Activated CD4-positive, alpha-beta T cell treated with anti-CD3 and anti-CD28 coated beads, Interleukin-2, amount 10 ng/mL, durations not matched to agents 24 days and 14 days (primary cell): ENCODE measurements at regions not wholly inside any gene's neighbourhood (a gene's known extent, or its start where the extent isn't known, plus 50 kb on each side); places are given as distances from the start of the nearest gene placed in this dataset.

ENCODE experiments used
- DNase-seq: peaks from one replicate; pipeline ENCODE4 v3.0.0; 2022
- H3K27ac Mint-ChIP-seq: one replicate; pipeline ENCODE4 v1.8.0; 2022; ENCODE audit warnings: mild to moderate bottlenecking, mixed read lengths
- H3K27me3 Mint-ChIP-seq: one replicate; pipeline ENCODE4 v1.8.0; 2022; ENCODE audit warnings: mixed read lengths
- H3K36me3 Mint-ChIP-seq: one replicate; pipeline ENCODE4 v1.8.0; 2022; ENCODE audit warnings: low read depth, mild to moderate bottlenecking, mixed read lengths
- H3K4me1 Mint-ChIP-seq: one replicate; pipeline ENCODE4 v1.8.0; 2021; ENCODE audit warnings: mixed read lengths
- H3K4me3 Mint-ChIP-seq: one replicate; pipeline ENCODE4 v1.8.0; 2022; ENCODE audit warnings: mild to moderate bottlenecking, moderate library complexity, mixed read lengths
- H3K9me3 Mint-ChIP-seq: one replicate; pipeline ENCODE4 v1.8.0; 2021; ENCODE audit warnings: mixed read lengths
- intact Hi-C: fragments of 100-400 bp; cut with micrococcal nuclease; formaldehyde crosslinking; loops from one replicate; pipeline ENCODE4 v1.15.1; 2023

GRCh38 chr4:45370408-45370807, 644.1 kb upstream of the GNPDA2 start:
- intact Hi-C loops, result no loop called here
- no peak for DNase-seq
- H3K9me3 Mint-ChIP-seq, result no peaks in the 10 kb centered on the region
- no peaks in the 10 kb centered on the region for H3K27me3 Mint-ChIP-seq
- no peak overlapping the region for H3K4me3 Mint-ChIP-seq
- H3K27ac Mint-ChIP-seq, result no peak overlapping the region
- H3K36me3 Mint-ChIP-seq, result no peaks in the 10 kb centered on the region
- H3K4me1 Mint-ChIP-seq, result no peaks in the 10 kb centered on the region

- H3K9me3 Mint-ChIP-seq, result no peaks in the 10 kb centered on the region
- H3K4me3 Mint-ChIP-seq, result no peak overlapping the region
- no peak overlapping the region for H3K27ac Mint-ChIP-seq
- intact Hi-C loops, result no loop called here
- DNase-seq, result no peak
- H3K4me1 Mint-ChIP-seq, result no peaks in the 10 kb centered on the region
- H3K27me3 Mint-ChIP-seq, result no peaks in the 10 kb centered on the region
- no peaks in the 10 kb centered on the region for H3K36me3 Mint-ChIP-seq
Measured at GRCh38 chr4:45368832-45369231, 642.5 kb upstream of the GNPDA2 start.

GRCh38 chr4:45363931-45364330, 637.6 kb upstream of the GNPDA2 start:
- no peak overlapping the region for H3K27ac Mint-ChIP-seq
- intact Hi-C loops, result no loop called here
- H3K27me3 Mint-ChIP-seq, result no peaks in the 10 kb centered on the region
- no peaks in the 10 kb centered on the region for H3K9me3 Mint-ChIP-seq
- no peaks in the 10 kb centered on the region for H3K36me3 Mint-ChIP-seq
- DNase-seq, result no peak
- H3K4me1 Mint-ChIP-seq, result no peaks in the 10 kb centered on the region
- H3K4me3 Mint-ChIP-seq, result no peak overlapping the region

GRCh38 chr4:45358573-45359506, 632.5 kb upstream of the GNPDA2 start:
- intact Hi-C loops, result no loop called here
- no peak overlapping the region for H3K4me3 Mint-ChIP-seq
- H3K36me3 Mint-ChIP-seq, result no peaks in the 10 kb centered on the region
- H3K4me1 Mint-ChIP-seq, result no peaks in the 10 kb centered on the region
- H3K27me3 Mint-ChIP-seq, result no peaks in the 10 kb centered on the region
- DNase-seq, result no peak
- H3K27ac Mint-ChIP-seq, result no peak overlapping the region
- no peaks in the 10 kb centered on the region for H3K9me3 Mint-ChIP-seq

- no peaks in the 10 kb centered on the region for H3K27me3 Mint-ChIP-seq
- DNase-seq, result no peak
- H3K36me3 Mint-ChIP-seq, result no peaks in the 10 kb centered on the region
- no peak overlapping the region for H3K4me3 Mint-ChIP-seq
- intact Hi-C loops, result no loop called here
- H3K27ac Mint-ChIP-seq, result no peak overlapping the region
- H3K9me3 Mint-ChIP-seq, result no peaks in the 10 kb centered on the region
- H3K4me1 Mint-ChIP-seq, result peaks cover 2% of the 10 kb centered on the region
Measured at GRCh38 chr4:45353161-45353560, 626.8 kb upstream of the GNPDA2 start.

GRCh38 chr4:45350438-45350837, 624.1 kb upstream of the GNPDA2 start:
- no peaks in the 10 kb centered on the region for H3K36me3 Mint-ChIP-seq
- peaks cover 2% of the 10 kb centered on the region for H3K4me1 Mint-ChIP-seq
- intact Hi-C loops, result no loop called here
- H3K27ac Mint-ChIP-seq, result no peak overlapping the region
- H3K27me3 Mint-ChIP-seq, result no peaks in the 10 kb centered on the region
- no peak for DNase-seq
- no peaks in the 10 kb centered on the region for H3K9me3 Mint-ChIP-seq
- no peak overlapping the region for H3K4me3 Mint-ChIP-seq

GRCh38 chr4:45349859-45350258, 623.5 kb upstream of the GNPDA2 start:
- no peak for DNase-seq
- no peaks in the 10 kb centered on the region for H3K36me3 Mint-ChIP-seq
- intact Hi-C loops, result no loop called here
- peaks cover 2% of the 10 kb centered on the region for H3K4me1 Mint-ChIP-seq
- H3K9me3 Mint-ChIP-seq, result no peaks in the 10 kb centered on the region
- no peaks in the 10 kb centered on the region for H3K27me3 Mint-ChIP-seq
- H3K4me3 Mint-ChIP-seq, result no peak overlapping the region
- no peak overlapping the region for H3K27ac Mint-ChIP-seq

- no peaks in the 10 kb centered on the region for H3K9me3 Mint-ChIP-seq
- no peak overlapping the region for H3K27ac Mint-ChIP-seq
- no peak for DNase-seq
- intact Hi-C loops, result no loop called here
- H3K4me3 Mint-ChIP-seq, result no peak overlapping the region
- H3K4me1 Mint-ChIP-seq, result peaks cover 2% of the 10 kb centered on the region
- no peaks in the 10 kb centered on the region for H3K36me3 Mint-ChIP-seq
- no peaks in the 10 kb centered on the region for H3K27me3 Mint-ChIP-seq
Measured at GRCh38 chr4:45346816-45347435, 620.6 kb upstream of the GNPDA2 start.

- Mint-ChIP-seq H3K36me3 (no peaks in the 10 kb centered on the region), H3K27me3 (no peaks in the 10 kb centered on the region), H3K4me1 (peaks cover 2% of the 10 kb centered on the region), H3K27ac (no peak overlapping the region), H3K9me3 (no peaks in the 10 kb centered on the region), H3K4me3 (no peak overlapping the region)
- intact Hi-C loops, result no loop called here
- DNase-seq, result no peak
Measured at GRCh38 chr4:45345558-45345957, 619.2 kb upstream of the GNPDA2 start.

GRCh38 chr4:45331802-45332201, 605.4 kb upstream of the GNPDA2 start:
- H3K9me3 Mint-ChIP-seq, result no peaks in the 10 kb centered on the region
- H3K4me3 Mint-ChIP-seq, result no peak overlapping the region
- no peak for DNase-seq
- no peaks in the 10 kb centered on the region for H3K27me3 Mint-ChIP-seq
- intact Hi-C loops, result no loop called here
- H3K4me1 Mint-ChIP-seq, result no peaks in the 10 kb centered on the region
- no peak overlapping the region for H3K27ac Mint-ChIP-seq
- no peaks in the 10 kb centered on the region for H3K36me3 Mint-ChIP-seq

- Mint-ChIP-seq H3K4me3 (no peak overlapping the region), H3K27me3 (no peaks in the 10 kb centered on the region), H3K36me3 (no peaks in the 10 kb centered on the region), H3K27ac (no peak overlapping the region), H3K4me1 (no peaks in the 10 kb centered on the region), H3K9me3 (no peaks in the 10 kb centered on the region)
- intact Hi-C loops, result no loop called here
- DNase-seq, result no peak
Measured at GRCh38 chr4:45327544-45327943, 601.2 kb upstream of the GNPDA2 start.

GRCh38 chr4:45324455-45325417, 598.4 kb upstream of the GNPDA2 start:
- DNase-seq, result no peak
- Mint-ChIP-seq H3K4me1 (no peaks in the 10 kb centered on the region), H3K36me3 (no peaks in the 10 kb centered on the region), H3K9me3 (peaks cover 4% of the 10 kb centered on the region), H3K27me3 (no peaks in the 10 kb centered on the region), H3K4me3 (no peak overlapping the region), H3K27ac (no peak overlapping the region)
- intact Hi-C loops, result no loop called here

- intact Hi-C loops, result no loop called here
- no peaks in the 10 kb centered on the region for H3K36me3 Mint-ChIP-seq
- H3K4me3 Mint-ChIP-seq, result no peak overlapping the region
- no peaks in the 10 kb centered on the region for H3K4me1 Mint-ChIP-seq
- H3K27me3 Mint-ChIP-seq, result no peaks in the 10 kb centered on the region
- no peak overlapping the region for H3K27ac Mint-ChIP-seq
- DNase-seq, result no peak
- H3K9me3 Mint-ChIP-seq, result peaks cover 4% of the 10 kb centered on the region
Measured at GRCh38 chr4:45323453-45324058, 597.2 kb upstream of the GNPDA2 start.
